CD8-positive, alpha-beta memory T cell (primary cell): ENCODE measurements at regions not wholly inside any gene's neighbourhood (a gene's known extent, or its start where the extent isn't known, plus 50 kb on each side); places are given as distances from the start of the nearest gene placed in this dataset.

Experiments used
- CTCF ChIA-PET: fragments of 350-600 bp; sonication (Branson Sonifier 250); formaldehyde crosslinking; loops from one replicate; lab custom pipeline; 2021; ENCODE audit warnings: antibody characterized with exemption; lab: Charles Lee
- POLR2A ChIA-PET: fragments of 350-600 bp; sonication (Branson Sonifier 250); formaldehyde crosslinking; loops from one replicate; lab custom pipeline; 2021; ENCODE audit warnings: antibody characterized with exemption; lab: Charles Lee
- DNase-seq, 5 donors: peaks; one replicate each; pipeline versions ENCODE4 v3.0.0 to v3.0.0-alpha.2; 2020 to 2022; ENCODE audit warnings: mixed read lengths in 1 of 5
- H3K27ac ChIP-seq: one replicate; pipeline ENCODE4 v1.7.0; 2013; ENCODE audit warnings: low read depth, mild to moderate bottlenecking, low read length, moderate library complexity
- H3K27me3 ChIP-seq: 2 replicates; pipeline ENCODE4 v1.7.0; 2013; ENCODE audit warnings: low read length, mild to moderate bottlenecking; ENCODE audit not compliant: insufficient read depth, poor library complexity, severe bottlenecking
- H3K36me3 ChIP-seq: 2 replicates; pipeline ENCODE4 v1.7.0; 2013; ENCODE audit warnings: mild to moderate bottlenecking, low read length, moderate library complexity; ENCODE audit not compliant: insufficient read depth
- H3K4me1 ChIP-seq: 2 replicates; pipeline ENCODE4 v1.7.0; 2013; ENCODE audit warnings: mild to moderate bottlenecking, low read length, moderate library complexity; ENCODE audit not compliant: insufficient read depth
- H3K4me3 ChIP-seq: 2 replicates; pipeline ENCODE4 v1.7.0; 2013; ENCODE audit warnings: mild to moderate bottlenecking, low read length
- H3K9me3 ChIP-seq: 2 replicates; pipeline ENCODE4 v1.7.0; 2013; ENCODE audit warnings: mild to moderate bottlenecking, low read length
- H3K27ac Mint-ChIP-seq, 8 donors: one replicate each; pipeline ENCODE4 v1.8.0; 2020 to 2021; ENCODE audit warnings: mixed read lengths in 8 of 8, mild to moderate bottlenecking in 6 of 8, inconsistent platforms in 3 of 8, moderate library complexity in 3 of 8
- H3K27me3 Mint-ChIP-seq, 2 donors: one replicate each; pipeline ENCODE4 v1.8.0; 2020 to 2021; ENCODE audit warnings: mixed read lengths in 2 of 2, mild to moderate bottlenecking in 1 of 2, moderate library complexity in 1 of 2
- H3K36me3 Mint-ChIP-seq, 3 donors: one replicate each; pipeline ENCODE4 v1.8.0; 2020 to 2021; ENCODE audit warnings: mixed read lengths in 3 of 3, inconsistent platforms in 1 of 3, mild to moderate bottlenecking in 1 of 3
- H3K4me1 Mint-ChIP-seq, 3 donors: one replicate each; pipeline ENCODE4 v1.8.0; 2020 to 2021; ENCODE audit warnings: mixed read lengths in 3 of 3, inconsistent platforms in 1 of 3, mild to moderate bottlenecking in 1 of 3
- H3K4me3 Mint-ChIP-seq, 7 donors: one replicate each; pipeline ENCODE4 v1.8.0; 2020 to 2021; ENCODE audit warnings: mixed read lengths in 7 of 7, mild to moderate bottlenecking in 6 of 7, moderate library complexity in 4 of 7, inconsistent platforms in 2 of 7
- H3K9me3 Mint-ChIP-seq, 5 donors: one replicate each; pipeline ENCODE4 v1.8.0; 2020 to 2022; ENCODE audit warnings: mixed read lengths in 5 of 5, mild to moderate bottlenecking in 3 of 5, moderate library complexity in 2 of 5, inconsistent platforms in 1 of 5

DNA sequence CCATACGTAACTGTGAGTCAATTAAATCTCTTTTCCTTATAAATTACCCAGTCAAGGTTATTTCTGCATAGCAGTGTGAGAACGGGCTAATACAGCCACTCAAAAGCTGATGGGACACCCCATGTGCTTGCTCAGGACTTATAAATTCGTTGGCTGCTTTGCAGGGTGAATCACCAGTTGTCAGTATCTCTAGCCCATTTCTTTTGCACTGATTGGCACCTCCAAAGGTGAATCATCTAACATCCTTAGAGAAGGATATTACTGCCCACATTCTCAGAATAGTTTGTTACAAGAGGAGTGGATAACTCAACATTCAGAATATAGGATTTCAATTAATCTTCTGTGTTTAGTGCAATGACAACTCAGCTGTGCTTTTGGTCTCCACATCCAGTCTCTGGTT is 601.5 kb downstream of the KCNH5 start:
- no peaks in the 10 kb centered on the region for H3K36me3 ChIP-seq
- H3K9me3 ChIP-seq = no peaks in the 10 kb centered on the region
- H3K27me3 Mint-ChIP-seq = no peaks in the 10 kb centered on the region
- peaks cover 17 to 37% (median 18%) of the 10 kb centered on the region in 5 donors for H3K9me3 Mint-ChIP-seq
- no peak overlapping the region for H3K27ac Mint-ChIP-seq
- H3K4me3 ChIP-seq = no peak overlapping the region
- DNase-seq = no peak
- H3K4me1 Mint-ChIP-seq = no peaks in the 10 kb centered on the region
- H3K4me1 ChIP-seq = no peaks in the 10 kb centered on the region
- no peak overlapping the region for H3K4me3 Mint-ChIP-seq
- POLR2A ChIA-PET = no interaction called here
- H3K27ac ChIP-seq = no peak overlapping the region
- CTCF ChIA-PET = interaction anchor here (1.8 kb wide), 1 partner anchor 11 kb away, joined by 3 read pairs; no protein-coding TSS in a partner anchor
- H3K27me3 ChIP-seq = no peaks in the 10 kb centered on the region
- no peaks in the 10 kb centered on the region for H3K36me3 Mint-ChIP-seq

DNA sequence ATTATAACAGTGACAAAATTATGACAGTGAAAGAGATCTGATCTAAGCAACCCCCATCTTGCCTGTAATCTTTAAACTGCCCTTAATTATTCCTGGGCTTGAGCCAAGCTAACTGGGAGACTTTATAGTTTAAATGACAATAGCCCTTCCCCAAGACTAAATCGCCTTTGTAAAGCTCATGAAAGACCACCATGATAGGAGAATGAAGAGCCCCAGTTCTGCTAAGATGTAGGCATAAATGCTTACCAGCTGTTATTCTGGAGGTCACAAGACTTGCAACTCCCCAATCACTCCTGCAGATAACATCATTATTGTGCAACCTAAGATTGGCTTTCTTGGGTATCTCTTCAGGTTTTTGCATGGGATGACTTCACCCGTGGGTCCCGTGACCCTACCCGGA is 599.7 kb downstream of the KCNH5 start:
- H3K36me3 Mint-ChIP-seq = no peaks in the 10 kb centered on the region
- no peaks in the 10 kb centered on the region for H3K4me1 Mint-ChIP-seq
- no peak overlapping the region for H3K27ac ChIP-seq
- H3K36me3 ChIP-seq = no peaks in the 10 kb centered on the region
- no peak overlapping the region for H3K4me3 Mint-ChIP-seq
- no peaks in the 10 kb centered on the region for H3K27me3 Mint-ChIP-seq
- no peak overlapping the region for H3K4me3 ChIP-seq
- H3K27me3 ChIP-seq = no peaks in the 10 kb centered on the region
- H3K27ac Mint-ChIP-seq = no peak overlapping the region
- ChIA-PET POLR2A (no interaction called here), CTCF (no interaction called here)
- peaks cover 5 to 25% (median 13%) of the 10 kb centered on the region in 5 donors for H3K9me3 Mint-ChIP-seq
- no peaks in the 10 kb centered on the region for H3K4me1 ChIP-seq
- no peaks in the 10 kb centered on the region for H3K9me3 ChIP-seq
- DNase-seq = no peak

DNA sequence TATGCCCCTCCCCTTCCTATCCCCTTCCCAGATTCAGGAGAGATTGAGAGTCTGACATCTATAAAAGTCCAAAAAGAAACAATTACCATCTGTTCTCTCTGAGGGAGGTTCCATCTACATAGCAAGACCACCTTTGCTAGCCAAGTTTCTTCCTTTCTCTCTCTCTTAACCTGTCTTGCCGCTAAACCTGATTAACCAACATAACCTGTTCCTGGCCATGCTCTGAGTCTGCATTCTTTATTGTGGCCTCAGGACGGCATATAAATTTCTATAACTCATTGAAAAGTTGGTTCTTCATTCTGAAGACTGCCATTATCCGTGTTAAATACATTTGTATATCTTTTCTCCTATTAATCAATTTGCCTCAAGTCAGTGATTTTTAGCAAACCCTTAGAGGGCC is 594.0 kb downstream of the KCNH5 start:
- Histone ChIP-seq H3K36me3 (no peaks in the 10 kb centered on the region), H3K4me3 (no peak overlapping the region), H3K27me3 (no peaks in the 10 kb centered on the region), H3K9me3 (no peaks in the 10 kb centered on the region), H3K4me1 (no peaks in the 10 kb centered on the region), H3K27ac (no peak overlapping the region)
- no peak for DNase-seq
- H3K4me1 Mint-ChIP-seq = no peaks in the 10 kb centered on the region
- no peaks in the 10 kb centered on the region for H3K27me3 Mint-ChIP-seq
- no peak overlapping the region for H3K4me3 Mint-ChIP-seq
- peak overlapping the region in 1 of 8 donors; percentile 32 for H3K27ac Mint-ChIP-seq
- ChIA-PET POLR2A (no interaction called here), CTCF (no interaction called here)
- H3K9me3 Mint-ChIP-seq = peaks cover 2 to 19% (median 8%) of the 10 kb centered on the region in 5 donors
- no peaks in the 10 kb centered on the region for H3K36me3 Mint-ChIP-seq

DNA sequence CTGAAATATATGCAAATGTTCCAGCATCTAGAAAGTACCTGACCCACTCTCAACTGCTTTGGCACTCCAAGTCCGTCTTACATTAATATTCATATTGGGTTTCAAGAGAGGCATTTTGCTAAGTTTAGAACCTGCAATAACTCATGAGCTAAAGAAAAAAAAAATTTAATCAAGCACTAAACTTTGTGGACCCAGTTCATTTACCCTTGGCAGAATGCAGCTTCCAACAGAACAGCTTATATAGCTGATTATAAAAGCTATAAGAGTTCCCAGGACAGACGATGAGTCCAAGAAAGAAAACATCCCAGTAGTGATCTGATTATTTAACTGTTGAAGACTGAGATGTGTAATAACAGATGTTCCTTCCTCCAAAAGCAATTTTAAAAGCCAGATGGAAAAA is 592.0 kb downstream of the KCNH5 start:
- H3K4me1 ChIP-seq = no peaks in the 10 kb centered on the region
- Mint-ChIP-seq H3K4me3 (no peak overlapping the region), H3K9me3 (peaks cover 2 to 8% (median 4%) of the 10 kb centered on the region in 5 donors), H3K36me3 (no peaks in the 10 kb centered on the region), H3K27me3 (no peaks in the 10 kb centered on the region), H3K27ac (no peak overlapping the region), H3K4me1 (no peaks in the 10 kb centered on the region)
- no peaks in the 10 kb centered on the region for H3K36me3 ChIP-seq
- H3K27me3 ChIP-seq = no peaks in the 10 kb centered on the region
- ChIA-PET POLR2A (no interaction called here), CTCF (no interaction called here)
- H3K27ac ChIP-seq = no peak overlapping the region
- DNase-seq = no peak
- H3K4me3 ChIP-seq = no peak overlapping the region
- no peaks in the 10 kb centered on the region for H3K9me3 ChIP-seq

DNA sequence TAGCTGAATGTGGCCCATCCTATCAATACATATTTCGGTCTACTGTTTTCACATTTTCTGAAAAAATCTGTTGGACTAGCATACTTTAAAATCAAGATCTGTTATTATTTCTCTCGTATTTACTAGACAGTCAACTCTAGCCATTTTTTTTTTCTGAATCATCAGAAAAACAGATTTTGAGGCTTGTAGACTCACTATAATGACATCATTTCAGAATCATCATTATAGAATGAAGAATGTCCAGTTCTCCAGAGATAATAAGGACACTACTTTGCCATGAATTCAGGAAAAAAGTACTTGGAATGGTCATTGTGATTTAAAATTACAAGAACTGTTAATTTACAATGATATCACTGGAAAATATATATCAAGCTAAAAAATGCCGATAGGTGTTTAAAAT is 589.8 kb downstream of the KCNH5 start:
- CTCF ChIA-PET = no interaction called here
- no peaks in the 10 kb centered on the region for H3K4me1 Mint-ChIP-seq
- no peak overlapping the region for H3K27ac Mint-ChIP-seq
- H3K4me3 ChIP-seq = no peak overlapping the region
- peaks cover 0 to 4% (median 3%) of the 10 kb centered on the region in 5 donors for H3K9me3 Mint-ChIP-seq
- H3K27ac ChIP-seq = no peak overlapping the region
- H3K27me3 Mint-ChIP-seq = no peaks in the 10 kb centered on the region
- no peaks in the 10 kb centered on the region for H3K4me1 ChIP-seq
- H3K36me3 Mint-ChIP-seq = no peaks in the 10 kb centered on the region
- no peak for DNase-seq
- H3K9me3 ChIP-seq = no peaks in the 10 kb centered on the region
- POLR2A ChIA-PET = no interaction called here
- no peaks in the 10 kb centered on the region for H3K36me3 ChIP-seq
- H3K4me3 Mint-ChIP-seq = no peak overlapping the region
- no peaks in the 10 kb centered on the region for H3K27me3 ChIP-seq

DNA sequence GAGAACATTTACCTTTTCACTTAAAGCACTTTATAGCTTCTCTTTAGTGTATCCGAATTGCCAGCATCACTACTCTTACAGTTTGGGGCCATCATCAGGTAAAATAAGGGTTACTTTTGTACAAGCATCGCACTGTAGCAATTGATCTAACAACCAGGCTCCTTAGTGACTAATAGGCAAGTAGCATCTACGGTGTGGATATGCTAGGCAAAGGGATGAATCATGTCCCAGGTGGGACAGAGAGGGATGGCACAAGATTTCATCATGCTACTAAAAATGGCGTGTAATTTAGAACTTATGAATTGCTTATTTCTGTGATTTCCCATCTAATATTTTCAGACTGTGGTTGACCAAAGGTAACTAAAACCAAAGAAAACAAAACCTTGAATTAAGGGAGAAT is 582.3 kb downstream of the KCNH5 start:
- Histone ChIP-seq H3K27me3 (no peaks in the 10 kb centered on the region), H3K4me1 (no peaks in the 10 kb centered on the region), H3K4me3 (no peak overlapping the region), H3K36me3 (no peaks in the 10 kb centered on the region), H3K9me3 (no peaks in the 10 kb centered on the region), H3K27ac (no peak overlapping the region)
- CTCF ChIA-PET = no interaction called here
- Mint-ChIP-seq H3K36me3 (no peaks in the 10 kb centered on the region), H3K4me3 (no peak overlapping the region), H3K9me3 (peaks cover 0 to 13% (median 2%) of the 10 kb centered on the region in 5 donors), H3K27me3 (no peaks in the 10 kb centered on the region), H3K27ac (no peak overlapping the region), H3K4me1 (no peaks in the 10 kb centered on the region)
- DNase-seq = no peak
- POLR2A ChIA-PET = no interaction called here

DNA sequence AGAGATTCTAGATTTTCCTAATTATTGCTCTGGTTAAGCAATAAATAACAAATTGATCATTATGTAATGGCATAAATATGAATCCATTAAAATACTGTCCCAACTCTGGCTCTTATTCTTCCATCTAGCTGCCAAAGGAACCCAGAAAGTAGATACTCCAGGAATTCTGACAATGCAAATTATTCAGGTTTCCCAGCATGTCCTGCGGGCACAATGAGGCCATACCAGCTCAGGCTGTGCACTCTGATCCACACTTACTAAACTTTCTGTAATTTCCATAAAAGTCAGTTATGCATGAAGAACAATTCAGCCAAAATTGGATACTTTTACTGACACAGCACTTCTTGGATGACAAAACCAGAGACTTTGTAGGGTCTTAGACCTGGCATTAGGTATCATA is 576.3 kb downstream of the KCNH5 start:
- DNase-seq = no peak
- Histone ChIP-seq H3K4me1 (no peaks in the 10 kb centered on the region), H3K9me3 (no peaks in the 10 kb centered on the region), H3K4me3 (no peak overlapping the region), H3K27me3 (no peaks in the 10 kb centered on the region), H3K36me3 (no peaks in the 10 kb centered on the region), H3K27ac (no peak overlapping the region)
- Mint-ChIP-seq H3K27ac (no peak overlapping the region), H3K4me1 (no peaks in the 10 kb centered on the region), H3K4me3 (no peak overlapping the region), H3K36me3 (no peaks in the 10 kb centered on the region), H3K9me3 (peaks cover 0 to 9% (median 2%) of the 10 kb centered on the region in 5 donors), H3K27me3 (no peaks in the 10 kb centered on the region)
- ChIA-PET POLR2A (no interaction called here), CTCF (no interaction called here)

DNA sequence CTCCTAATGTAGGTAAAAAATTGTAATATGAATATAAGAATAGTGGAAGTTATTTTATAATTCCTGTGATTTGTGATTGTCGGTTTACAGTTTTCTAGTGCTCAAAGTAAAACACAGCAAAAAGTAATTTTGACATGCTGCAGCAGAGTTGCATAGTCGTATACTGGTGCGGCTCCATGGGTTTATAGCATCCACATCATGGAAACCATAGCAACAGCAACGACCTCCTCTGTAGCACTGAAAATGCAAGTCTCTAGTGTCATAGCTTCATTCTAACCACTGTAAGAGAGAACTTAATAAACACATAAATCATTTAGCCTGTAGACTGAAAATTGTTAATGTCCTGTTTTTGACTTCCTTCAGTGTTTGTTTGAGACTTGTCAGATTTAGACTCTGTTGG is 574.3 kb downstream of the KCNH5 start:
- Histone ChIP-seq H3K36me3 (no peaks in the 10 kb centered on the region), H3K4me3 (no peak overlapping the region), H3K27ac (no peak overlapping the region), H3K27me3 (no peaks in the 10 kb centered on the region), H3K4me1 (no peaks in the 10 kb centered on the region), H3K9me3 (no peaks in the 10 kb centered on the region)
- DNase-seq = no peak
- Mint-ChIP-seq H3K4me3 (no peak overlapping the region), H3K27ac (no peak overlapping the region), H3K36me3 (no peaks in the 10 kb centered on the region), H3K4me1 (no peaks in the 10 kb centered on the region), H3K27me3 (no peaks in the 10 kb centered on the region), H3K9me3 (peaks cover 0 to 3% (median 0%) of the 10 kb centered on the region in 5 donors)
- ChIA-PET POLR2A (no interaction called here), CTCF (no interaction called here)

DNA sequence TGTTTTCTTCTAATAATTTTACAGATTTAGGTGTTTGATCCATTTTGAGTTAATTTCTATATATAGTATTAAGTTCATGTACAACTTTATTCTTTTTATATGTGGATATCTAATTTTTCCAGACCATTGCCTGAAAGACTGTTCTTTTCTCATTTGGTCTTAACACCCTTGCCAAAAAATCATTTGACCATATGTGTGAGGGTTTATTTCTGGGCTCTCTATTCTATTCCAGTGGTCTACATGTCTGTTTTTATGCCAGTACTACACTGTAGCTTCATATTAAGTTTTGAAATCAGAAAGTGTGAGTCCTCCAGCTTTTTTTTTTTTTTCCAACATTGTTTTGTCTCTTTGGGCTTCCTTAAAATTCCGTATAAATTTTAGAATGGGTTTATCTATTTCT is 554.1 kb downstream of the KCNH5 start:
- Mint-ChIP-seq H3K27ac (no peak overlapping the region), H3K27me3 (no peaks in the 10 kb centered on the region), H3K4me3 (no peak overlapping the region), H3K36me3 (no peaks in the 10 kb centered on the region), H3K9me3 (peaks cover 4 to 26% (median 12%) of the 10 kb centered on the region in 5 donors), H3K4me1 (no peaks in the 10 kb centered on the region)
- DNase-seq = no peak
- H3K27ac ChIP-seq = no peak overlapping the region
- H3K4me1 ChIP-seq = no peaks in the 10 kb centered on the region
- no peak overlapping the region for H3K4me3 ChIP-seq
- ChIA-PET CTCF (no interaction called here), POLR2A (no interaction called here)
- no peaks in the 10 kb centered on the region for H3K36me3 ChIP-seq
- H3K9me3 ChIP-seq = no peaks in the 10 kb centered on the region
- no peaks in the 10 kb centered on the region for H3K27me3 ChIP-seq
